Breast epithelium (tissue), 3 donors: ENCODE measurements at regions not wholly inside any gene's neighbourhood (a gene's known extent, or its start where the extent isn't known, plus 50 kb on each side); places are given as distances from the start of the nearest gene placed in this dataset.

ENCODE experiments used
- CTCF ChIP-seq, 3 donors: fragments of 450-650 bp; IDR thresholded peaks; one replicate each; pipeline ENCODE4 v1.5.1; 2016 to 2017; ENCODE audit warnings: antibody characterized with exemption in 3 of 3, mild to moderate bottlenecking in 3 of 3, moderate library complexity in 3 of 3
- POLR2AphosphoS5 ChIP-seq, 3 donors: sonication (generic); formaldehyde crosslinking; IDR thresholded peaks; one replicate each; pipeline ENCODE4 v1.6.1; 2017; ENCODE audit warnings: antibody characterized with exemption in 3 of 3

- TF ChIP-seq CTCF (IDR thresholded peaks at IDR 0.05) (no peak), POLR2AphosphoS5 (IDR thresholded peaks at IDR 0.05) (peak; percentile 37 to 75 (median 66))
Measured at GRCh38 chr21:27423038-27423437, 456.1 kb upstream of the ADAMTS5 start.
